ENCODE measurements at regions not wholly inside any gene's neighbourhood (a gene's known extent, or its start where the extent isn't known, plus 50 kb on each side); places are given as distances from the start of the nearest gene placed in this dataset.

- no peak for TF ChIP-seq CTCF (IDR thresholded peaks at IDR 0.05)
- no peak for TF ChIP-seq SMAD4 (CRISPR knock-in tag; IDR thresholded peaks at IDR 0.05)
- TF ChIP-seq IRF1 (CRISPR knock-in tag; IDR thresholded peaks at IDR 0.05) = no peak
- TF ChIP-seq ATF6 (CRISPR knock-in tag; IDR thresholded peaks at IDR 0.05) = no peak
- TF ChIP-seq ZBTB43 (CRISPR knock-in tag; IDR thresholded peaks at IDR 0.05) = no peak
- no peak for TF ChIP-seq ZNF425 (CRISPR knock-in tag; conservative IDR thresholded peaks at IDR 0.05)
- no peak for TF ChIP-seq GABPB1 (CRISPR knock-in tag; IDR thresholded peaks at IDR 0.05)
- no peak for TF ChIP-seq IRF2 (CRISPR knock-in tag; IDR thresholded peaks at IDR 0.05; ENCODE audit: borderline replicate concordance, low read depth)
- no peak for TF ChIP-seq E2F4 (CRISPR knock-in tag; IDR thresholded peaks at IDR 0.05; ENCODE audit: borderline replicate concordance, low read depth)
- no peak for TF ChIP-seq EMX1 (CRISPR knock-in tag; IDR thresholded peaks at IDR 0.05)
- TF ChIP-seq AFF4 (CRISPR knock-in tag; IDR thresholded peaks at IDR 0.05; ENCODE audit: borderline replicate concordance) = no peak
- no peak for TF ChIP-seq ATF2 (CRISPR knock-in tag; IDR thresholded peaks at IDR 0.05; ENCODE audit: borderline replicate concordance, low read depth)
- no peak for TF ChIP-seq ATF3 (CRISPR knock-in tag; conservative IDR thresholded peaks at IDR 0.05)
- TF ChIP-seq ZBTB21 (CRISPR knock-in tag; IDR thresholded peaks at IDR 0.05; ENCODE audit: borderline replicate concordance) = no peak
- TF ChIP-seq OVOL2 (CRISPR knock-in tag; IDR thresholded peaks at IDR 0.05; ENCODE audit: borderline replicate concordance) = no peak
- no peak for TF ChIP-seq NFYB (CRISPR knock-in tag; conservative IDR thresholded peaks at IDR 0.05; ENCODE audit: low read depth)
- no peak for TF ChIP-seq STAT6 (CRISPR knock-in tag; conservative IDR thresholded peaks at IDR 0.05; ENCODE audit: low read depth)
- ChIA-PET CTCF (no interaction called here), POLR2A (no interaction called here)
- H3K36me3 Mint-ChIP-seq = no peaks in the 10 kb centered on the region
- H3K27me3 Mint-ChIP-seq (ENCODE audit: low read depth) = no peaks in the 10 kb centered on the region
- DNase-seq (ENCODE audit: low spot score) (no peak), ATAC-seq (no peak)
- no peak overlapping the region for H3K27ac Mint-ChIP-seq
- H3K4me3 Mint-ChIP-seq = no peak overlapping the region
- H3K9me3 Mint-ChIP-seq = no peaks in the 10 kb centered on the region
- H3K4me1 Mint-ChIP-seq = peaks cover 19% of the 10 kb centered on the region
Measured at GRCh38 chr2:120917886-120918285, 182.2 kb downstream of the GLI2 start.
